ENCODE measurements at regions not wholly inside any gene's neighbourhood (a gene's known extent, or its start where the extent isn't known, plus 50 kb on each side); places are given as distances from the start of the nearest gene placed in this dataset.

GRCh38 chr2:216991563-216991962 lies 131.7 kb upstream of the TNP1 start:
- H3K4me1 ChIP-seq, result no peaks in the 10 kb centered on the region
- H3K9ac ChIP-seq, result no peak overlapping the region
- TF ChIP-seq, protein P1, sequence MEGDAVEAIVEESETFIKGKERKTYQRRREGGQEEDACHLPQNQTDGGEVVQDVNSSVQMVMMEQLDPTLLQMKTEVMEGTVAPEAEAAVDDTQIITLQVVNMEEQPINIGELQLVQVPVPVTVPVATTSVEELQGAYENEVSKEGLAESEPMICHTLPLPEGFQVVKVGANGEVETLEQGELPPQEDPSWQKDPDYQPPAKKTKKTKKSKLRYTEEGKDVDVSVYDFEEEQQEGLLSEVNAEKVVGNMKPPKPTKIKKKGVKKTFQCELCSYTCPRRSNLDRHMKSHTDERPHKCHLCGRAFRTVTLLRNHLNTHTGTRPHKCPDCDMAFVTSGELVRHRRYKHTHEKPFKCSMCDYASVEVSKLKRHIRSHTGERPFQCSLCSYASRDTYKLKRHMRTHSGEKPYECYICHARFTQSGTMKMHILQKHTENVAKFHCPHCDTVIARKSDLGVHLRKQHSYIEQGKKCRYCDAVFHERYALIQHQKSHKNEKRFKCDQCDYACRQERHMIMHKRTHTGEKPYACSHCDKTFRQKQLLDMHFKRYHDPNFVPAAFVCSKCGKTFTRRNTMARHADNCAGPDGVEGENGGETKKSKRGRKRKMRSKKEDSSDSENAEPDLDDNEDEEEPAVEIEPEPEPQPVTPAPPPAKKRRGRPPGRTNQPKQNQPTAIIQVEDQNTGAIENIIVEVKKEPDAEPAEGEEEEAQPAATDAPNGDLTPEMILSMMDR (IDR thresholded peaks at IDR 0.05), result no peak
- H2AFZ ChIP-seq, result no peak overlapping the region
- no peaks in the 10 kb centered on the region for H3K36me3 ChIP-seq (ENCODE audit: control insufficient read depth, insufficient read depth, low read length)
- no peak overlapping the region for H3K27ac ChIP-seq
- no peak overlapping the region for H3K4me2 ChIP-seq (ENCODE audit: low read length)
- no peaks in the 10 kb centered on the region for H3K27me3 ChIP-seq (ENCODE audit: control insufficient read depth, insufficient read depth, low read length)
- no peaks in the 10 kb centered on the region for H3K9me3 ChIP-seq (ENCODE audit: control insufficient read depth, low read length)
- no peak overlapping the region for H3K4me3 ChIP-seq (ENCODE audit: low read depth, low read length)
- H3K79me2 ChIP-seq, result no peaks in the 10 kb centered on the region

- TF ChIP-seq, protein P1 (IDR thresholded peaks at IDR 0.05), result no peak
- Histone ChIP-seq H3K4me1 (no peaks in the 10 kb centered on the region), H3K79me2 (no peaks in the 10 kb centered on the region)
These were observed 129.7 kb upstream of the TNP1 start for GRCh38 chr2:216989340-216990129.

DNA sequence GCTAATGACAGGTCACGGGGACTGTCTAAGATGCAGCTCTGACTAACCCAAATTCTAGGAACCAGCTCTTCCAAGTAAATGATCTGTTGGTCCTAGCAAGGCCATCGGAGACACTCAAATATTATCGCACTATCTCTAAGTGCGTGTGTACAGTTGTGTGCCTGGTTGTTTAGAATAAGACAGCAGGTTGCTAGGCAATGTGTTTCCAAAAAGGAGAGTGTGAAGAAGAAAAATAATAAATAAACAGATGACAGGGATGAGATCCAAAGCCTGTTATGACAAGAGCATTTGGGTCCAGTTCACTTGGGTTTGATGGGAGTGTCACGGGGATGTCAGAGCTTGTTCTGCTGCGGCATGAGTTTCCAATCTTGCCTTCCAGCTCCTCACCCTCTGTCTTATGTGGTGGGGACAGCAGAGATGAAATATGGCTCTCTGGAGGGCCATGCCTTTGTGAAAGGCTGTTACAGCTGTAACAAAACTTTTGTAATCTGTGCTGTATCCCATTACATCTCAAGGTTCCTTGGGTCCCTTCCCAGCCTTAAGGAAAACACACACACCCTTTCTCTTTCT lies 127.5 kb upstream of the TNP1 start:
- H3K9ac ChIP-seq, result no peak overlapping the region
- H2AFZ ChIP-seq, result no peak overlapping the region
- no peaks in the 10 kb centered on the region for H3K79me2 ChIP-seq
- H3K9me3 ChIP-seq (ENCODE audit: control insufficient read depth, low read length), result no peaks in the 10 kb centered on the region
- H3K27ac ChIP-seq, result no peak overlapping the region
- H3K4me3 ChIP-seq (ENCODE audit: low read depth, low read length), result no peak overlapping the region
- H3K4me2 ChIP-seq (ENCODE audit: low read length), result no peak overlapping the region
- no peaks in the 10 kb centered on the region for H3K27me3 ChIP-seq (ENCODE audit: control insufficient read depth, insufficient read depth, low read length)
- H3K4me1 ChIP-seq, result no peaks in the 10 kb centered on the region
- H3K36me3 ChIP-seq (ENCODE audit: control insufficient read depth, insufficient read depth, low read length), result no peaks in the 10 kb centered on the region
- TF ChIP-seq, protein P1 (IDR thresholded peaks at IDR 0.05), result no peak

More at GRCh38 chr2:216989340-216990129, 129.7 kb upstream of the TNP1 start:
- H3K9ac ChIP-seq, result no peak overlapping the region
- H3K9me3 ChIP-seq (ENCODE audit: control insufficient read depth, low read length), result no peaks in the 10 kb centered on the region
- no peak overlapping the region for H2AFZ ChIP-seq
- no peak overlapping the region for H3K4me3 ChIP-seq (ENCODE audit: low read depth, low read length)
- H3K27ac ChIP-seq, result no peak overlapping the region
- no peaks in the 10 kb centered on the region for H3K27me3 ChIP-seq (ENCODE audit: control insufficient read depth, insufficient read depth, low read length)
- no peaks in the 10 kb centered on the region for H3K36me3 ChIP-seq (ENCODE audit: control insufficient read depth, insufficient read depth, low read length)
- no peak overlapping the region for H3K4me2 ChIP-seq (ENCODE audit: low read length)

DNA sequence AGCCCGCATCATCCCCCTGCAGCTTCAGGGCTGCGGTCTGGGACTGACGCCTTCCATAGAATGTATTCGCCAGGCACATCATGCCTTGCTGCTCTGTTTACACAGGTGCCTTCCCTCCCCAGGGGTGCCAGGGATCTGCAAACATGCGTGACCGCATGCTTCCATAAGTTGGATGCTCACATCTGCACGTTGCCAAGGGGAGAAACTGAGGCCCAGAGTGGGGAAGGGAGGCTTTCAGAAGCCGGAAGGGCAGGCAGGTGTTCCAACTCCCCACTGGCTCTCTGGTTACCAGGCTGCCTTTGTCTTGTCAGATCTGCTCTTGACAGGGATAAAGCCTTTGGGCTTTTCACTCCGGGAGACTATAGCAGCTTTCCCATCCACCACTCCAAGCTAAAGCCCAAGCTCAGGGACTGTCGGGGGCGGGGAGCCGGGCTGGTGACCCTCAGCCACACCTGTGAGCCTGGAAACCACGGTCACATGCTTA lies 125.8 kb upstream of the TNP1 start:
- no peak overlapping the region for H3K9ac ChIP-seq
- no peak overlapping the region for H3K4me3 ChIP-seq (ENCODE audit: low read depth, low read length)
- no peaks in the 10 kb centered on the region for H3K36me3 ChIP-seq (ENCODE audit: control insufficient read depth, insufficient read depth, low read length)
- H3K4me1 ChIP-seq, result no peaks in the 10 kb centered on the region
- no peak overlapping the region for H2AFZ ChIP-seq
- H3K27ac ChIP-seq, result no peak overlapping the region
- no peaks in the 10 kb centered on the region for H3K9me3 ChIP-seq (ENCODE audit: control insufficient read depth, low read length)
- H3K27me3 ChIP-seq (ENCODE audit: control insufficient read depth, insufficient read depth, low read length), result no peaks in the 10 kb centered on the region
- H3K4me2 ChIP-seq (ENCODE audit: low read length), result no peak overlapping the region
- TF ChIP-seq, protein P1 (IDR thresholded peaks at IDR 0.05), result no peak
- no peaks in the 10 kb centered on the region for H3K79me2 ChIP-seq
